IMR-90 (cell line): ENCODE measurements at regions not wholly inside any gene's neighbourhood (a gene's known extent, or its start where the extent isn't known, plus 50 kb on each side); places are given as distances from the start of the nearest gene placed in this dataset.

Source experiments
- ATAC-seq: fragments of 200-7000 bp; cut with Tn5 transposase; 2 replicates; pipeline ENCODE4 v1.9.1; 2020; ENCODE audit warnings: low read depth, mild to moderate bottlenecking, moderate library complexity
- BruUV-seq: library from RNA; stranded (reverse); fragments of 400-500 nt; replicated peaks from 2 replicates; lab custom pipeline; 2021; lab: Mats Ljungman, UMichigan
- CTCF ChIA-PET: fragments of 300-600 bp; formaldehyde crosslinking; extraction: SDS; loops from one replicate; lab custom pipeline; 2021; ENCODE audit warnings: antibody characterized with exemption; lab: Yijun Ruan, JAX
- POLR2A ChIA-PET: fragments of 300-600 bp; sonication (Branson Sonifier 250); formaldehyde crosslinking; loops from one replicate; lab custom pipeline; 2022; ENCODE audit warnings: antibody characterized with exemption; ENCODE audit not compliant: unreplicated experiment; lab: Charles Lee
- DNase-seq: peaks from one replicate; pipeline ENCODE4 v3.0.0; 2013
- H2AFZ ChIP-seq: replicated peaks from 2 replicates; pipeline ENCODE3; 2013; ENCODE audit warnings: low read length, mild to moderate bottlenecking; ENCODE audit not compliant: poor library complexity
- H2AK5ac ChIP-seq: 2 replicates; pipeline ENCODE4 v1.6.1; 2013; ENCODE audit warnings: low read depth, low read length, inconsistent platforms
- H2AK9ac ChIP-seq: replicated peaks from 2 replicates; pipeline ENCODE3; 2013; ENCODE audit warnings: mild to moderate bottlenecking, low read depth, low read length, moderate library complexity; ENCODE audit not compliant: poor library complexity
- H2BK120ac ChIP-seq: 2 replicates; pipeline ENCODE4 v1.6.1; 2013; ENCODE audit warnings: low read depth, low read length, inconsistent platforms
- H2BK15ac ChIP-seq: 3 replicates; pipeline ENCODE4 v1.6.1; 2013; ENCODE audit warnings: low read depth, low read length, inconsistent platforms
- H2BK20ac ChIP-seq: 2 replicates; pipeline ENCODE4 v1.6.1; 2013; ENCODE audit warnings: low read depth, mild to moderate bottlenecking, inconsistent platforms, low read length, moderate library complexity
- H2BK5ac ChIP-seq: 2 replicates; pipeline ENCODE4 v1.6.1; 2013; ENCODE audit warnings: mild to moderate bottlenecking, low read depth, low read length, inconsistent platforms; ENCODE audit not compliant: poor library complexity, severe bottlenecking
- H3K14ac ChIP-seq: replicated peaks from 2 replicates; pipeline ENCODE4 v1.6.1; 2013; ENCODE audit warnings: low read depth, low read length, inconsistent platforms
- H3K18ac ChIP-seq: 2 replicates; pipeline ENCODE4 v1.6.1; 2013; ENCODE audit warnings: low read depth, low read length, control low read depth
- H3K23ac ChIP-seq: 2 replicates; pipeline ENCODE4 v1.6.1; 2013; ENCODE audit warnings: low read depth, low read length, inconsistent platforms
- H3K27ac ChIP-seq: 2 replicates; pipeline ENCODE4 v1.5.1; 2013; ENCODE audit warnings: mild to moderate bottlenecking, control low read depth, low read length; ENCODE audit not compliant: insufficient read depth
- H3K27me3 ChIP-seq: 2 replicates; pipeline ENCODE4 v1.6.1; 2013; ENCODE audit warnings: low read length; ENCODE audit not compliant: control insufficient read depth, insufficient read depth
- H3K36me3 ChIP-seq: 2 replicates; pipeline ENCODE4 v1.6.1; 2013; ENCODE audit warnings: low read length, mixed read lengths; ENCODE audit not compliant: control insufficient read depth, insufficient read depth
- H3K4ac ChIP-seq: 2 replicates; pipeline ENCODE4 v1.6.1; 2013; ENCODE audit warnings: low read depth, low read length, inconsistent platforms
- H3K4me1 ChIP-seq: 2 replicates; pipeline ENCODE4 v1.6.1; 2013; ENCODE audit warnings: low read length, mixed read lengths; ENCODE audit not compliant: control insufficient read depth, insufficient read depth
- H3K4me2 ChIP-seq: 2 replicates; pipeline ENCODE4 v1.6.1; 2013; ENCODE audit warnings: low read depth, mild to moderate bottlenecking, control low read depth, low read length, moderate library complexity
- H3K4me3 ChIP-seq: 2 replicates; pipeline ENCODE4 v1.5.1; 2013; ENCODE audit warnings: low read depth, mild to moderate bottlenecking, control low read depth, low read length, moderate library complexity; ENCODE audit not compliant: insufficient read depth
- H3K56ac ChIP-seq: 2 replicates; pipeline ENCODE4 v1.6.1; 2013; ENCODE audit warnings: low read length, inconsistent platforms; ENCODE audit not compliant: insufficient read depth; ENCODE audit errors: extremely low read depth
- H3K79me1 ChIP-seq, 2 experiments: 2 replicates each; pipeline ENCODE4 v1.6.1; 2013; ENCODE audit warnings: low read length in 2 of 2, inconsistent platforms in 1 of 2, low read depth in 1 of 2
- H3K9ac ChIP-seq: 2 replicates; pipeline ENCODE4 v1.6.1; 2013; ENCODE audit warnings: low read depth, low read length, control low read depth
- H3K9me1 ChIP-seq: 2 replicates; pipeline ENCODE4 v1.6.1; 2013; ENCODE audit warnings: low read length, inconsistent platforms; ENCODE audit not compliant: insufficient read depth
- H3K9me3 ChIP-seq: 2 replicates; pipeline ENCODE4 v1.6.1; 2013; ENCODE audit warnings: low read length; ENCODE audit not compliant: control insufficient read depth, insufficient read depth
- H4K20me1 ChIP-seq: 2 replicates; pipeline ENCODE4 v1.6.1; 2013; ENCODE audit warnings: low read length, inconsistent platforms; ENCODE audit not compliant: insufficient read depth
- H4K5ac ChIP-seq: 2 replicates; pipeline ENCODE4 v1.6.1; 2013; ENCODE audit warnings: mild to moderate bottlenecking, low read depth, low read length, control low read depth
- H4K8ac ChIP-seq, 2 experiments: 2 replicates each; pipeline ENCODE4 v1.6.1; 2013; ENCODE audit warnings: low read depth in 2 of 2, low read length in 2 of 2, control low read depth in 1 of 2, inconsistent platforms in 1 of 2
- H4K91ac ChIP-seq: 2 replicates; pipeline ENCODE4 v1.6.1; 2013; ENCODE audit warnings: low read depth, low read length, inconsistent platforms; ENCODE audit not compliant: insufficient read depth
- BHLHE40 ChIP-seq: fragments of 150-350 bp; IDR thresholded peaks from 2 replicates; pipeline ENCODE4 v1.6.1; 2016; ENCODE audit warnings: mild to moderate bottlenecking, low read depth, low read length
- CEBPB ChIP-seq: IDR thresholded peaks from 2 replicates; pipeline ENCODE4 v1.6.1; 2012; ENCODE audit warnings: low read depth, low read length, improper control_type of control experiment
- CHD1 ChIP-seq: IDR thresholded peaks from 2 replicates; pipeline ENCODE4 v1.6.1; 2012; ENCODE audit warnings: low read depth, low read length, improper control_type of control experiment
- CTCF ChIP-seq: conservative IDR thresholded peaks from 2 replicates; pipeline ENCODE4 v1.5.1; 2012; ENCODE audit warnings: mild to moderate bottlenecking, low read depth, low read length, improper control_type of control experiment
- ELK1 ChIP-seq: fragments of 150-350 bp; IDR thresholded peaks from 2 replicates; pipeline ENCODE4 v1.6.1; 2016; ENCODE audit warnings: low read depth, mild to moderate bottlenecking, low read length, moderate library complexity, borderline replicate concordance
- FOS ChIP-seq: fragments of 150-350 bp; IDR thresholded peaks from 2 replicates; pipeline ENCODE4 v1.6.1; 2016; ENCODE audit warnings: low read depth, low read length
- MAFK ChIP-seq: IDR thresholded peaks from 2 replicates; pipeline ENCODE4 v1.6.1; 2012; ENCODE audit warnings: low read depth, low read length, improper control_type of control experiment
- MAZ ChIP-seq: IDR thresholded peaks from 2 replicates; pipeline ENCODE4 v1.6.1; 2012; ENCODE audit warnings: low read depth, mild to moderate bottlenecking, low read length, improper control_type of control experiment, moderate library complexity, borderline replicate concordance
- NFE2L2 ChIP-seq: fragments of 150-350 bp; IDR thresholded peaks from 2 replicates; pipeline ENCODE4 v1.6.1; 2016; ENCODE audit warnings: low read depth, mild to moderate bottlenecking, low read length
- POLR2A ChIP-seq: IDR thresholded peaks from 2 replicates; pipeline ENCODE4 v1.6.1; 2012; ENCODE audit warnings: mild to moderate bottlenecking, low read depth, low read length
- RAD21 ChIP-seq: IDR thresholded peaks from 2 replicates; pipeline ENCODE4 v1.6.1; 2012; ENCODE audit warnings: low read length, improper control_type of control experiment
- RCOR1 ChIP-seq: IDR thresholded peaks from 2 replicates; pipeline ENCODE4 v1.6.1; 2012; ENCODE audit warnings: mild to moderate bottlenecking, low read length, improper control_type of control experiment; ENCODE audit not compliant: insufficient replicate concordance
- RFX5 ChIP-seq: IDR thresholded peaks from 2 replicates; pipeline ENCODE4 v1.8.0; 2012; ENCODE audit warnings: low read depth, mild to moderate bottlenecking, low read length, moderate library complexity
- SMC3 ChIP-seq: fragments of 150-350 bp; IDR thresholded peaks from 2 replicates; pipeline ENCODE4 v1.6.1; 2016; ENCODE audit warnings: low read depth, mild to moderate bottlenecking, antibody characterized with exemption, low read length, moderate library complexity
- USF2 ChIP-seq: fragments of 150-350 bp; IDR thresholded peaks from 2 replicates; pipeline ENCODE4 v1.6.1; 2017; ENCODE audit warnings: mild to moderate bottlenecking, antibody characterized with exemption, low read length, low read depth
- WGBS, 2 experiments: methylation state at CpG; one replicate each; pipeline versions ENCODE4 v1.1.5 to v1.1.7; 2013; ENCODE audit warnings: missing lambda C conversion rate in 2 of 2; ENCODE audit not compliant: insufficient read length in 1 of 2; ENCODE audit errors: extremely low coverage in 2 of 2; 5-methylcytosine and 5-hydroxymethylcytosine counted together
- dilution Hi-C: fragments of 300-500 bp; cut with HindIII; formaldehyde crosslinking; loops from one replicate; pipeline ENCODE4 v1.14.3; 2018; ENCODE audit warnings: low sequenced_read_pairs; ENCODE audit not compliant: unreplicated experiment
- in situ Hi-C: fragments of 300-500 bp; cut with MboI; formaldehyde crosslinking; loops from 3 replicates; pipeline ENCODE4 v1.14.3; 2019; ENCODE audit warnings: low sequenced_read_pairs, inconsistent platforms, mixed read lengths
- intact Hi-C: fragments of 100-400 bp; cut with micrococcal nuclease; formaldehyde crosslinking; loops from 2 replicates; pipeline ENCODE4 v1.10.0; 2022

GRCh38 chr5:152007653-152008335, 83.1 kb upstream of the GLRA1 start:
- H2BK20ac ChIP-seq, result no peak overlapping the region
- BruUV-seq, result no TSS peak
- H3K36me3 ChIP-seq, result no peaks in the 10 kb centered on the region
- H3K4me3 ChIP-seq, result no peak overlapping the region
- no peaks in the 10 kb centered on the region for H4K20me1 ChIP-seq
- H3K9me1 ChIP-seq, result no peaks in the 10 kb centered on the region
- H2BK15ac ChIP-seq, result no peak overlapping the region
- no peak overlapping the region for H2AK5ac ChIP-seq
- H4K91ac ChIP-seq, result no peak overlapping the region
- no peak overlapping the region for H3K14ac ChIP-seq
- in situ Hi-C loops (no loop called here), dilution Hi-C loops (no loop called here), intact Hi-C loops (no loop called here)
- H3K4me1 ChIP-seq, result no peaks in the 10 kb centered on the region
- no peak overlapping the region for H3K56ac ChIP-seq
- ATAC-seq (no peak), DNase-seq (no peak)
- H3K27me3 ChIP-seq, result no peaks in the 10 kb centered on the region
- H3K4me2 ChIP-seq, result no peak overlapping the region
- no peak overlapping the region for H2BK5ac ChIP-seq
- ChIA-PET CTCF (no interaction called here), POLR2A (no interaction called here)
- no peak overlapping the region for H3K27ac ChIP-seq
- no peak overlapping the region for H2AFZ ChIP-seq
- no peak overlapping the region for H3K9ac ChIP-seq
- no peak overlapping the region for H3K4ac ChIP-seq
- no peak overlapping the region for H3K23ac ChIP-seq
- H3K18ac ChIP-seq, result no peak overlapping the region
- H4K8ac ChIP-seq, result no peak overlapping the region
- no peaks in the 10 kb centered on the region for H3K9me3 ChIP-seq
- H2BK120ac ChIP-seq, result no peak overlapping the region
- H4K5ac ChIP-seq, result no peak overlapping the region
- WGBS, 2 experiments, result no CpG with 5 or more reads among the region's 3 CpGs
- H2AK9ac ChIP-seq, result no peak overlapping the region
- TF ChIP-seq BHLHE40 (no peak), FOS (no peak), ELK1 (no peak), USF2 (no peak), CEBPB (no peak), POLR2A (no peak), RCOR1 (no peak), CTCF (no peak), RFX5 (no peak), RAD21 (no peak), CHD1 (no peak), NFE2L2 (no peak), MAFK (no peak), SMC3 (no peak), MAZ (no peak)
- no peaks in the 10 kb centered on the region for H3K79me1 ChIP-seq
